DND-41 (cell line): ENCODE measurements at regions not wholly inside any gene's neighbourhood (a gene's known extent, or its start where the extent isn't known, plus 50 kb on each side); places are given as distances from the start of the nearest gene placed in this dataset.

Experiments
- ATAC-seq: fragments of 200-7000 bp; cut with Tn5 transposase; 3 replicates; pipeline ENCODE4 v1.9.1; 2021; ENCODE audit warnings: low read depth; ENCODE audit not compliant: insufficient read depth
- DNase-seq: peaks from one replicate; pipeline ENCODE4 v3.0.0-alpha.2; 2020
- H2AFZ ChIP-seq: 2 replicates; pipeline ENCODE4 v1.6.0; 2012; ENCODE audit warnings: low read depth, low read length
- H3K27ac ChIP-seq: 2 replicates; pipeline ENCODE4 v1.5.1; 2012; ENCODE audit warnings: low read length, inconsistent platforms
- H3K27me3 ChIP-seq: fragments of 200-600 bp; sonication (generic); 2 replicates; pipeline ENCODE4 v1.6.0; 2012; ENCODE audit warnings: low read length, mild to moderate bottlenecking, inconsistent platforms; ENCODE audit not compliant: insufficient read depth, poor library complexity
- H3K36me3 ChIP-seq: 2 replicates; pipeline ENCODE4 v1.5.1; 2012; ENCODE audit warnings: low read length, inconsistent platforms; ENCODE audit not compliant: insufficient read depth
- H3K4me1 ChIP-seq: 2 replicates; pipeline ENCODE4 v1.5.1; 2012; ENCODE audit warnings: mild to moderate bottlenecking, low read length; ENCODE audit not compliant: insufficient read depth
- H3K4me2 ChIP-seq: 2 replicates; pipeline ENCODE4 v1.6.0; 2012; ENCODE audit warnings: mild to moderate bottlenecking, moderate library complexity, low read length, inconsistent platforms; ENCODE audit not compliant: insufficient read depth
- H3K4me3 ChIP-seq, 2 experiments: fragments of 200-600 bp in 1 of 2; shearing (Covaris generic) in 1 of 2; 2 replicates each; pipeline ENCODE4 v1.5.1; 2012 to 2016; ENCODE audit warnings: inconsistent platforms in 2 of 2, low read length in 2 of 2, mild to moderate bottlenecking in 2 of 2, low read depth in 1 of 2, moderate library complexity in 1 of 2
- H3K79me2 ChIP-seq: 2 replicates; pipeline ENCODE4 v1.6.0; 2012; ENCODE audit warnings: low read length, inconsistent platforms; ENCODE audit not compliant: insufficient read depth
- H3K9ac ChIP-seq: 2 replicates; pipeline ENCODE4 v1.6.0; 2012; ENCODE audit warnings: low read depth, mild to moderate bottlenecking, inconsistent platforms, low read length, moderate library complexity
- H3K9me3 ChIP-seq: 2 replicates; pipeline ENCODE4 v1.5.1; 2012; ENCODE audit warnings: low read length, moderate library complexity, mild to moderate bottlenecking, inconsistent platforms; ENCODE audit not compliant: insufficient read depth, severe bottlenecking
- H4K20me1 ChIP-seq: 2 replicates; pipeline ENCODE4 v1.6.0; 2012; ENCODE audit warnings: low read length; ENCODE audit not compliant: insufficient read depth
- EZH2 ChIP-seq: IDR thresholded peaks from 3 replicates; pipeline ENCODE4 v1.6.1; 2012; ENCODE audit warnings: borderline replicate concordance, low read depth, mild to moderate bottlenecking, moderate library complexity, low read length, inconsistent platforms; ENCODE audit not compliant: severe bottlenecking
- TF ChIP-seq, protein P1 (sequence below): IDR thresholded peaks from 2 replicates; pipeline ENCODE4 v1.5.1; 2012; ENCODE audit warnings: borderline replicate concordance, low read length, moderate library complexity, mild to moderate bottlenecking; ENCODE audit not compliant: poor library complexity, severe bottlenecking; ENCODE audit errors: extremely low read depth

DNA sequence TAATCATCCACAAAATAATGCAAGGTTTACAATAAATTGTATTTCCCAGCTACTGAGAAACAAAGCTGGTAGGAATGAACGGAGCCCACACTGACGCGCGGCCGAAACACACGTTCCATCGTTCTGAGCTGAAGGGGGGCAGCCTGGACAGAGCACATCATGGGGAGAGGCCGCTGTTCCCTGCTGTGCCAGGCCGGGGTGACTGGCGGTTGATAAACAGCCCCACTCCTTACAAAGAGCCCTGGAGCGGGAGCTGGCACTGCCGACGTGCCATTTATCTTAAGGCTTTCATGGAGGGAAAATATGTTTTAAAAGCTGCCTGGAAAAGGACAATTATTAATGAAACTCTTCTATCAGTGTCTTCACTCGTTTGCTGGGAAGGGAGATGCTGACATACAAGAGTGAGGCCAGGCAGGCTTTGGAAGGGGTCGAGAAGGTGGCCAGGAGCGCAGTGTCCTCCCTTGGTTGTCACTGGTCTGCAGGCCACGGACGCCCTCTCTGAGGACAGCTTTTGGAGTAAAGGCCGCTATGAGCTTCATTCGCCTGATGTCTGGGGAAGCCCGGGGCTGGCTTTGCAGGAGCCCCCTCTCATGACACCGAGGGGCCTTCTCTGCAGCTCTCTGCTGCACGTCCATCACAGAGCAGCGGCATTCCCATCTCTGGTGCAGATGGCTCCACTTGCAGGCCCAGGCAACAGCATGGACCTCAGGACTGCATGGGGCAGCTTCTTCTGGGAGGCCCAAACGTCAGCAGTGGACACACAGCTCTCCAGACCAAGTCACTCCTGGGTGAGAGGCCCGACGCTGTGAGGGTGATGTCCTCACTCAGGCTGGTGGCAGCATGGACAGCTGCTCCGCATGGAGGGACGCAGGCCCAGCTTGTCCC is 355.3 kb upstream of the SFSWAP start:
- Histone ChIP-seq H3K27me3 (no peaks in the 10 kb centered on the region), H3K9ac (no peak overlapping the region), H2AFZ (no peak overlapping the region), H4K20me1 (no peaks in the 10 kb centered on the region; the same call in 1 of the 2 replicates), H3K4me2 (no peak overlapping the region), H3K27ac (no peak overlapping the region), H3K79me2 (no peaks in the 10 kb centered on the region), H3K4me3 (no peak overlapping the region), H3K36me3 (no peaks in the 10 kb centered on the region), H3K4me1 (no peaks in the 10 kb centered on the region), H3K9me3 (no peaks in the 10 kb centered on the region)
- ATAC-seq (no peak), DNase-seq (no peak)
- TF ChIP-seq EZH2, result no peak
- TF ChIP-seq, protein P1, sequence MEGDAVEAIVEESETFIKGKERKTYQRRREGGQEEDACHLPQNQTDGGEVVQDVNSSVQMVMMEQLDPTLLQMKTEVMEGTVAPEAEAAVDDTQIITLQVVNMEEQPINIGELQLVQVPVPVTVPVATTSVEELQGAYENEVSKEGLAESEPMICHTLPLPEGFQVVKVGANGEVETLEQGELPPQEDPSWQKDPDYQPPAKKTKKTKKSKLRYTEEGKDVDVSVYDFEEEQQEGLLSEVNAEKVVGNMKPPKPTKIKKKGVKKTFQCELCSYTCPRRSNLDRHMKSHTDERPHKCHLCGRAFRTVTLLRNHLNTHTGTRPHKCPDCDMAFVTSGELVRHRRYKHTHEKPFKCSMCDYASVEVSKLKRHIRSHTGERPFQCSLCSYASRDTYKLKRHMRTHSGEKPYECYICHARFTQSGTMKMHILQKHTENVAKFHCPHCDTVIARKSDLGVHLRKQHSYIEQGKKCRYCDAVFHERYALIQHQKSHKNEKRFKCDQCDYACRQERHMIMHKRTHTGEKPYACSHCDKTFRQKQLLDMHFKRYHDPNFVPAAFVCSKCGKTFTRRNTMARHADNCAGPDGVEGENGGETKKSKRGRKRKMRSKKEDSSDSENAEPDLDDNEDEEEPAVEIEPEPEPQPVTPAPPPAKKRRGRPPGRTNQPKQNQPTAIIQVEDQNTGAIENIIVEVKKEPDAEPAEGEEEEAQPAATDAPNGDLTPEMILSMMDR, result no peak

DNA sequence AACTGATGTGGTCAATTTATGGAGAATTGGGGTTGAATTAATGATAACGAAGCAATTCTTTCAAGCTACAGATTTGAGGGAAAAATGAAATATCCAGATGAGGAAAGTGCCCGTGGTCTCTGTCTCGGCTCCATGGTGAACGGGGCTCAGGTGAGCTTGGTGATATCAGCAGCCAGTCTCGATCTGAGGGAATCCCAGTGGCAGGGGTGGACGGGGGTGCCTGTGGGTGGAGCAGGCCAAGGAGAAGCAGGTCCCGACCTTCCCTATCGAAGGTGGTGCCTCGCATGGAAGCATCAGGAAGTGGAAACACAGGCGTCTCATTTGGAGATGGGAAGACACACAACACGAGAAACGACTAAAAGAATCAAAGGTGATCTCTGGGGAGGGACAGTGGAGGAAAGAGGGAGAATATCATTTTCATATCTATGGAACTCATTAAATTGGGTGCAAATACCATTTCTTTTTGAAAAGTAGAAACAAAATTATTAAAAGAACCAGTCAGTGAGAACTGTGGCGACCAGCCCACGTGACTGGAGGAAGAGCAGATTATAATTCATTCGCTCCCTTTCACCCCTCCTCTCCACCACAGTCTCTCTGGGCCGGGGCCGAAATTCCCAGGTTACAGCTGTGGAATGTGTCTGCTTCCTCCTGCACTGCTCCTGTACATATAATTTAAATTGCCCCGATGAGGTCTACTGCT is 354.3 kb upstream of the SFSWAP start:
- H3K27ac ChIP-seq, result no peak overlapping the region
- H3K79me2 ChIP-seq, result no peaks in the 10 kb centered on the region
- DNase-seq (no peak), ATAC-seq (no peak)
- H3K4me2 ChIP-seq, result no peak overlapping the region
- H2AFZ ChIP-seq, result no peak overlapping the region
- TF ChIP-seq, protein P1, result no peak
- TF ChIP-seq EZH2, result no peak
- H3K4me3 ChIP-seq, result no peak overlapping the region
- H3K27me3 ChIP-seq, result no peaks in the 10 kb centered on the region
- no peaks in the 10 kb centered on the region for H3K9me3 ChIP-seq
- no peaks in the 10 kb centered on the region for H4K20me1 ChIP-seq
- no peaks in the 10 kb centered on the region for H3K36me3 ChIP-seq
- no peaks in the 10 kb centered on the region for H3K4me1 ChIP-seq
- no peak overlapping the region for H3K9ac ChIP-seq

DNA sequence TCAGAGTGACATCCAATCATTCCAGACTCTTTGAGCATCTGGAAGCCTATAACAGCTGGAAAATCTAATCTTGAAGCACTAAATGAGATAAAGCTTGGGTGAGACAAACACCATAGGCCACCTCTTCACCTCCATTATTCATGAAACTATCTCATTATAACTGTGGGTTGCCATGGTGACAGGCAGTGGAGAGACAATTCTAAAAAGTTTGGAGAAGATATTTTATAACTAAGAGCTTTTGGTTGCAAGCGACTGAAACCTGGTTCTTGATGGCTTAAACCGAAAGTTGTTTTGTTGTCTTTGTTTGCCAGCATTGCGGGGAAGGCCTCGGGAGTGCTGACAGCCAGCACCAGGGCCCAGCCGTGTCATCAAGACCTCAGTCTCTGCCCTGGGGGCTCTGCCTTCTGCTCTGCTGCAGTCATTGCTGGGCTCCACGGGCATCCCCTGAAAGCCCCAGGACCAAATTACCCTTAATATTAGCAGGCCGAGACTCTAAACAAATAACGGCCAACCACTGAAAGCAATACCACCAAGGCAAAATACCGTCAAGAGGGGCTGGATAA is 353.6 kb upstream of the SFSWAP start:
- DNase-seq (no peak), ATAC-seq (no peak)
- no peak overlapping the region for H3K9ac ChIP-seq
- H3K4me2 ChIP-seq, result no peak overlapping the region
- no peaks in the 10 kb centered on the region for H3K27me3 ChIP-seq
- TF ChIP-seq, protein P1, result no peak
- H3K27ac ChIP-seq, result no peak overlapping the region
- no peak overlapping the region for H2AFZ ChIP-seq
- H3K79me2 ChIP-seq, result no peaks in the 10 kb centered on the region
- no peaks in the 10 kb centered on the region for H3K36me3 ChIP-seq
- no peaks in the 10 kb centered on the region for H3K4me1 ChIP-seq
- no peaks in the 10 kb centered on the region for H4K20me1 ChIP-seq
- no peak overlapping the region for H3K4me3 ChIP-seq
- H3K9me3 ChIP-seq, result no peaks in the 10 kb centered on the region
